ENCODE measurements at regions not wholly inside any gene's neighbourhood (a gene's known extent, or its start where the extent isn't known, plus 50 kb on each side); places are given as distances from the start of the nearest gene placed in this dataset.

GRCh38 chr6:101113468-101114260, 232.5 kb upstream of the ASCC3 start:
- TF ChIP-seq CTCF (IDR thresholded peaks at IDR 0.05; ENCODE audit: insufficient read depth, low read length, poor library complexity, severe bottlenecking) (no peak), EZH2phosphoT487 (conservative IDR thresholded peaks at IDR 0.05; ENCODE audit: low read length) (no peak)

Measured in SU-DHL-6 (cell line).